Renal pelvis (tissue), 1 donor: ENCODE measurements at regions not wholly inside any gene's neighbourhood (a gene's known extent, or its start where the extent isn't known, plus 50 kb on each side); places are given as distances from the start of the nearest gene placed in this dataset.
A peak's percentile ranks its signal among the peaks of the same experiment; 100 is the strongest.

Source experiments
- DNase-seq: peaks from one replicate; pipeline ENCODE4 v3.0.0-alpha.2; 2013

DNA sequence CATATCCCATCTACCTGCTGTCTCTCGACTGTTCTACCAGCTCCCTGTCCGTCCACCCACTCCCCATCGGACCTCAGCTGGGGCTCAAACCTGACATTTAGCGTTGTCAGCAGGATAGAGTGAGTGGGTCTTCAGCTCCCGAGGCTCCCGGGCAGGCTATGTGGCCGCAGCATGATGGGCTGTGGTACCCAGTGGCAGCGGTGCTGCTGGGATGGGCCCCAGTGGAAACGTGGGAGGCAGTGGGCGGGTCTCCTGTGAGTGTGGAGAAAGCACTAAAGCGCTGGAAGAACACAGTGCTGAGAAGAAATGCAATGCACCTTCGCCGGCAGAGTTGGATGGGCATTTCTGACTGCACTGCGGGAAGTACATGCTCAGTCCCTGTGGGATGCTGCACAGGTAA is 204.8 kb upstream of the SYT4 start:
- DNase-seq: no peak

DNA sequence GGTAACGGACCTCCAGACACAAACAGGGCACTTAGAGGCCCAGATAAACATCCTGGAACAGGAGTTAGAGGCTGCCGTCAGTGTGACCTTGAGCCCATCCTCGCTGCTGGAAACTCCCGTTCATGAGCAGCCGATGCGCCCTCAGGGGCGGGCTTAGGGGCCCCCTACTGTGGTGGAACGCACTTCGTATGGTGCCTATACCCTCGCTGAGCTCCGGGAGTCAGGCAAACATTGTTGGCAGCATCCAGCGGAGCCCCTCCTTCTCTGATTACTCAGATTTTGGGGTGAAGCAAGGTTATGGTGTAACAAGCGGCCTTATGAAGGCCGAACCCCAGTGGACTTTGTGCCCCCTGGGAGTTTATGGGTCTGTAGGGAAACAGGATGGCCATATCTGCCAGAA is 205.3 kb upstream of the SYT4 start:
- no peak for DNase-seq

DNA sequence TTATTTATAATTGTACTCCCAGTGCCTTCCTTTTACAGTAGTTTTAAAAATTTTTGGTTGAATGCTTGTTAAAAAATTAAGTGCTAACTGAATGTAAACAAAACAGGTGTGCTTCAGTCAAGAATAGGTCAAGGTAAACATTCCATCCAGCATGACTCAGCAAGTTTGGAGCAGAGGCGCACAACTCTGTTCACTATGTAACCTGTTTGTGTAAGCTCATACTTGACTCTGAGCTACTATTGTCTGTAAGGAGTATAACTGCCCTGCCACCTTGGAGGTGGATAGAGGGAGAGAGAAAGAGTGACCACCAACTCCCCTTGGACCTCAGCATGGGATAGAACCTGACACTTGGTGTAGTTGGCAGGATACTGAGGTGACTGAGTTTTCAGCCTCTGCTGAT is 207.4 kb upstream of the SYT4 start:
- no peak for DNase-seq

DNA sequence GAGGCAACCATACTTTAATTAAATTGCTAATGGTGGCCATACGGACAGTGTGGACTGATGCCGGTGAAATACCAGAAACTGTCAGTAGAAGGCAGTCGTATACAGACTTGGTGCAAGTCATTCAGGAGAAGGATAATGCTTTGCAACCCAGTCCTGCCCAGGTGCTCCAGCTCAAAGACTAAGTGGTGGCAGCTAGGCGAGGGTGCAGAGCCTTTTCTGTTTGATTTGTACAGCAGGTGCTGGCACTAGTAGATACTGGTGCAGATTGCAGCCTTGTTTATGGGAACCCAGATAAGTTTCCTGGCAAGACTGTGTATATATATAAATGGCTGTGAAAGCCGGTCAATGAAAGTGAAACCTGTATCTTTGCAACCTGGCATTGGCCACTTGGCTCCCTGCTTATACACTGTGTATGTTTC is 208.3 kb upstream of the SYT4 start:
- DNase-seq: no peak

DNA sequence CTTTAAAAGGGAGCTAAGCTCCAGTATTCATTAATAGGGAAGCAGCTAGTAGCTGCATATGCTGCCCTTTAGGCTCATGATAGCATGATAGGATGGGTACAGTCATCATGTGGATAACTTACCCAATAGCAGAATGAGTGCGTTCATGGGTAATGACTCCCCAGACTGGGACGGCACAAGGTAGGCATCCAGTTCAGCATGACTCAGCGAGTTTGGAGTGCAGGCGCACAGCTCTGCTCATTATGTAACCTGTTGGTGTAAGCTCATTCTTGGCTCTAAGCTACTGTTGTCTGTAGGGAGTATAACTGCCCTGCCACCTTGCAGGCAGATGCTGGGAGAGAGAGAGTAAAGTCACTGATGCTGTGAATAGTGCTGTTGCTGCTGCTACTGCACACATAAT is 209.2 kb upstream of the SYT4 start:
- peak; percentile 2 for DNase-seq

DNA sequence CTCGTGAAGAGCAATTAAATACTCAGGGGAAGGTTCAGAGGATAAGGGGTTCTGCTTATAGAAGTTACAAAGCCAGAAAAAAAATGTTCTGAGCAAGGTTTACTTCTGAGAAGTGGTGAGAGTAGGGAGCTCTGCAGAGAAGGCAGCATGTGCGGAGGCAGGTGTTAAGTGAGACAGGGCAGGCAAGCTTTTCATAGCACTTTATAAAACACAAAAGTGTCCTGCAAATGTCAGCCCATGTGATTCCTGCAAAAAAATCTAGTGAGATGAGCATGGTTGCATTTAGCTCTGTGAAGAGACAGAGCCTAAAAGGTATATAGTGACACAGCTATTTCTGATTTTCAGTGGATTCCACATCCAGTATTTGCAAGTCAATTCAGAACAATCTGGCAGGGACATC is 223.8 kb upstream of the SYT4 start:
- no peak for DNase-seq

DNA sequence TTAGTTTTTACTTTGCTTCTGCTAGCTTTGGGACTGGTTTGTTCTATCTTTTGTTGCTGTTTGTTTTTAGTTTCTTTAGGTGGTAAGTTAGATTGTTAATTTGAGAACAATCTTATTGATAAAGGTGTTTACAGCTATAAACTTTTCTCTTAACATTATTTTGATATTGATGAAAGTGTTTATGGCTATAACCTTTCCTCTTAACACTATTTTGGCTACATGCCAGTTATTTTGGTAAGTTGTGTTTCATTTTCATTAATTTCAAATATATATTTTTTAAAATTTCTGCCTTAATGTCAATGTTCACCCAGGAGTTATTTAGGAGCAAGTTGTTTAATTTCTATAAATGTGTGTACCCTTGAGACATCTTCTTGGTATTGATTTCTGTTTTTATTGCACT is 229.6 kb upstream of the SYT4 start:
- DNase-seq: no peak

DNA sequence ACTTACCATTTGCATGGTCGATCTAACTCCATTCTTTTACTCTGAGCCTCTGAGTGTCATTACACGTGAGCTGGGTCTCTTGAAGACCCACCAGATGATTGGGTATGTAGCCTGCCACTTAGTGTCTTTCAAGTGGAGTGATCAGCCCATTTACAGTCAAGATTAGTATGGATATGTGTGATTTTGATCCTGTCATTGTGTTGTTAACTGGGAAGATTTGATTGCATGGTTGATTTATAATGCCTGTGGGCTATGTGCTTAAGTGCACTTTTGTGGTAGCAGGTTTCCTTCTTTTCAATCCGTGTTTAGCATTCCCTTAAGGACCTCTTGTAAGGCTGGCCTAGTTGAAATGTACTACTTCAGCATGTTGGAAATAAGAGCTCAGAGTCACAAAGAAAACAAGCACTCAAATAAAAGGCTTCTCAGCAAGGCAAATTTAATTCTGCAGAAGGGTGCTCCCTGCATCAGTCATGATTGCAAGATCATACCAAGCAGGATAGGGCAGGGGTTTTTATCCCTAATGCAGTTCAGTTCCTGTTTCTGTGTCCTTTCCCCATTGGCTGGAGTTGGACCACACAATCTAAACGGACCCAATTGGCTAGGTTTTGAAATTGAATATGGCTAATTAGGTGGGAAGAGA is 230.7 kb upstream of the SYT4 start:
- DNase-seq: no peak

DNA sequence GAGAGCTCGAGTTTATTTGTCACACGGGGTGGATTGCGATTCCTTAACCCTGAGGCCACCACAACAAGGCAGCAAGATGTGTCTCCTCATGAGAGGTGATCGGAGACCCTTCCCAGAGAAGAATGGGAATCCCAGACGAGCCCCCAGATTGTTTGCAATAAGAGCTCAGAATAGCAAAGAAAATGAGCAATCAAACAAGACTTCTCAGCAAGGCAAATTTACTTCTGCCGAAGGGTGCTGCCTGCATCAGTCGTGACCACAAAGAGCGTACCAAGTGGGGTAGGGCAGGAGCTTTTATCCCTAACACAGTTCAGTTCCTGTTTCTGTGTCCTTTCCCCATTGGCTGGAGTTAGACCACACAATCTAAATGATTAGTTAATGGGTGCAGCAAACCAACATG is 237.5 kb upstream of the SYT4 start:
- no peak for DNase-seq

DNA sequence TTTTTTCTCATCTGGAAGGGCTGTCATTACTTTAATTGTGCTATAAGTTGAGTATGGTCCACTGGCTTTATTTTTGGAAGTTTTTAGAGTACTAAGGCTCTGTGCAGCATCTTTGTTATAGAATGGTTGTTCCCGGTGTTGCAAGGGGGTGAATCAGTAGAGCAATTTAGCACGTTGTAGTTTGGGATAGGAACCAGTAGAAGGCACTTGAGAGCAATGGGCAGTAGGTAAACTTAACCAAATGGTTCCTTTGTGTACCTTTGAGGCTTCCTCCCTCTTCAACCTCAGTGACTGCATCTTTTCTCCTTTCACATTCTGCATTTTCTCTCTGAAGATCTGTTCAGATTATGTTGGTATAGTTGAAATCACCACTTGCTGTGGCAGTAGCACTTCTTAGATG is 238.2 kb upstream of the SYT4 start:
- DNase-seq: no peak

DNA sequence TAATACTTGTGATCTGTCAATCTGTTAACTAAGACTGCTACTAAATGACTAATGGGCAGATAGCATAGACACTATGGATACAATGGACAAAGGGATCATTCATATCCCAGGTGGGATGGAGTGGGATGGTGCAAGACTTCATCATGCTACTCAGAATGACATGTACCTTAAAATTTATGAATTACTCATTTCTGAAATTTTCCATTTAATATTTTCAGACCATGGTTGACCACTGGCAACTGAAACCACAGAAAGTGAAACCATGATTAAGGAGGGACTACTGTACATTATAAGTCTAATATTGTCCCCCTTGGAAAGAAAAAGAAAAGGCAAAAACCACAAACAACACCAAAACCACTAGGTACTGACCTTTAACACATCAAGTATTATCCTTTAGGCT is 247.0 kb upstream of the SYT4 start:
- DNase-seq: no peak

DNA sequence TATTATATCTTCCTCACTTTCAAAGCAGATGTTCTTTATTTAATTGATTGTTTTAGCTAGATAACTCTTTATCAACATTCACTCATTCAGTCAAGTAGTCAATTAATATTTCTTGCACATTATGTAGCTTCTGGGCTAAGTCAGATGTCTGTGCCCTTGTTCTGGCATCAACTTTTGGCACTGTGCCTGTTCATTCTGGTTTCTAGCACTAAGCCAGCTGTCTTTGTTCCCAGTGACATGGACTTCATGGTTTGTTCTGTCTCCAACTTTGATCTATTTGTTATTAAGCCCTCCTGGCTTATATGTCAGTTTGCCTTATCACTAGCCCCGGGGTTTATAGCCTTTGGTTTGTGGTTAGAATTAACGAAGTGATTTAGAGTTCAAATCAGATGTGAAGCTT is 247.9 kb upstream of the SYT4 start:
- no peak for DNase-seq

DNA sequence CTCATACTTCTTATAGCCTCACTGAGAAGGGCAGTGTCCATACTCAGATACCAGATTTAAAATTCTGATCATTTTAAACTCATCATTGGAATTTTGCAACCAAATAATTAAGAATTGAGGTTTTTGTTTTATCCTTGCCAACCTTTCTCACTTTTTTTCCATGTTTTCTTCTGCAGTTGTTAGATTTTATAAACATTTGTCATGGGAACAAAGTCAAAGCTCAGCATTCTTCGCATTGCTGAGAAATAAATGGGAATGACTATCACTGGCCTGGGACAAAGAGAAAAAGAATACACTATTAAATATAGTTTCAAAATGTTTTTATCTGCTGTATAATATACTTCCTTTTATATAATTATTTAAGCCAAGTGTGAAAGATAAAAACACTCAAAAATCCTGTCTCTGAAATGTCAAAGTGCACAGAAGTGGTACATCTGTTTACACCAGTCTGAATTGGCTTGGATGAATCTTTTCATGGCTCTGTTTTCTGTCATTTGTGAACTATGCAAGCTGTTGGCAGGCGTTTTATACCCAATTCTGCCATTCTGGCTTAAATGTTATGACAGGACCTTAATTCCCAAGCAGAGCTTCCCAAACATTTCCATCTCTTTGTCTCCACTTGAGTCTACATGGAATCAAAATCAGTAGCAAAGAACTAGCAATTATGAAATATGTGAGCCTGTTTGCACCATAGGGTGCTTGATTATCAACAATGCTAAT is 249.3 kb upstream of the SYT4 start:
- DNase-seq: no peak

DNA sequence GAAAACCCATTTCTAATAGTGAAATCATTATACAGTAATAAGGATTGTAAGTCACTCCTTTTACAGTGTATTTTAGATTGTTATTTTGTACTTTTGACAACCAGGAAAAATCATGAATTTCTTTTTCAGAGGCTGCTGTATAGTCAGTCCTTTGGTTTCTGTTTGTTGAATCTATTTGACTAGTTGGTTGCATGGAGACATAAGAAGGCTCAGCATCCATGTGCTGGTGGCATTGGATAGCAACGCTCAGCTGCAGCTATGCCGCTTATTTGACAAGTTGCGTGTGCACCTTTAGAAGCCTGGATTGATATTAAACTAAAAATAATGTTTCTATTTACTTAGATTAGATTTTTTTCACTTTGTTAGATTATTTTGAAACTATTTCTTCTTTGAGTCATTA is 254.1 kb upstream of the SYT4 start:
- no peak for DNase-seq

DNA sequence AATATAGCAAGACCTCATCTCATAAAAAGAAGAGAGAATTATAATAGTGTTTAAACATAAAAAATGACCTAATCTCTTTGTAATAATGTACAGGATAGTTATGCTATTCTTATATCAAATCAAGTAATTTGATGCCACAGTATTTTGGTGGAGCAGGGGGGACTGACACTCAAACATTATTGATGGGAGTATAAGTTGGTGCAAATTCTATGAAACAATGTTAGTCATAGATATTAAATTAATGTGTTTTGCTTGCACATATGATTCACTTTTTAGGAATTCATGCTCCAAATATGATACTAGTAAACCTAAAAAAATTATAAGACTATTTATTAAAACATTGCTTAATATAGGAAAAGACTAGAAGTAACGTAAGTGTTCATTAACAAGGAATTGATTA is 256.1 kb upstream of the SYT4 start:
- DNase-seq: no peak

DNA sequence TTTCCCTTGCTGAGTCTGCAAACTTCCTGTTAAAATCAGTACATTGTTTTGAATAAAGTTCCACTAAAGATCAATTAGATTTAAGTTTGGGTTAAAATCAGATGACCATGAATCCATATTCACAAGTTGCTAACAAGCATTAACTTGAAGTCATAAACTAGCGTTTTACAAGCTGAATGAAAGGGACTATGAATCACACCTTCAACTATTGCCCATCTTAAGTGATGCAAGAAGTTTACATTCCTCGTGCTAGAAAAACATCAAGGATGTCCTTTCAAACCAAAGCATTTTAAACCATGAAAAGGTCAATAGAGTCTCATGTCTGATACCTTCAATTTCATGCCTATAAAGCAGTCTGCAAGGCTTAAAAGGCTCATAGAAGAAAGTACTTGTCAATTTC is 257.2 kb upstream of the SYT4 start:
- no peak for DNase-seq

DNA sequence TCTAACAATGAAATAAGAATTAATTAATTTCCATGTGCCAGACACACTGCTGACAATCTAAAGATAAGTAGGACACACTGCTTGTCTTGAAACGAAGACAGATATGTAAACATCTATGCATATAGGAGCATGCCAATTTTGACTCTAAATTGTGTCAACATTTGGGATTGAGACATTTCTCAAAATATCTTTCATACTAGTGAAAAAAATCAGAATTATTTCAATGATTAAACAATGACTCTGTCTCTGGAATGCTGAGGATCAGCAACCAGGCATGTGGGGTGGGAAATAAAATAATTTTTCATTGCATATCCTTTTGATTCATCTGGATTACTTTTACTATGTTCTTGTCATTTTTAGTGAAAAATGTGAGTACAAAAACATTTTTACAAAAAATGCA is 262.6 kb upstream of the SYT4 start:
- DNase-seq: no peak

DNA sequence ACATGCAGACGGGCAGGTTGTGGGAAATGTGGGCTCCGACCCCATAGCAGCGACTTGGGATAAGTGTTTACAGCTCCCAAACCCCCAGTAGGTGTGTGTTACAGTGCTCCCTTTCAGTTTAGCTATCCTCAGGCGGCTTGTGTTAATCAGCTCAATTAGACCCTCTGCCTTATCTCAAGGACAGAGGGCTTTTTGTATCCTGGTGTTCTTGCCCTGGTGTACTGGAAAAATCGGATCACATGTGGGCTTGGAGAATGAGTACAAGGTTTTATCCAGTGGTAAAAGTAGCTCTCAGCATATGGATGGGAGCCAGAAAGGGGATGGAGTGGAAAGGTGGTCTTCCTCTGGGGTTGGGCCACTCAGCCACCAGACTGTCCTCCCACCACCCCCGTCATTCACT is 264.7 kb upstream of the SYT4 start:
- DNase-seq: no peak

DNA sequence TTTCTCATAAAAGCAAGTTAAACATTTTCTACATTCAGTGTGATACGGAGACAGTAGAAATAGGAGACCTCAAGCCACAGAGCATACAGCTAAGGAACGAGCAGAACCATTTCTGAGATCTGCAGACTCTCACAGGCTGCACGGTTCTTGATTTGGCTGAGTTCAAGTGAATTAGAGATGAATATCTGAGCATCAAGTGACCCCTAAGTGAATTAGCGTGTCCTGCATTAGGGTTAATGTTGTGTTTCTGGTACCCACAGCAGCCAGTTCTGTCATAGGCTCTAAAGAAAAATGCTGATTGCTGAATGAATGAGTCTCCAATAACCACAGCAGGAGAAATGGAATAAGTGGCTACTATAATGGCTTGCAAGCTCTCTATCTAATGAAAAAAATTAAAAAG is 265.9 kb upstream of the SYT4 start:
- no peak for DNase-seq

DNA sequence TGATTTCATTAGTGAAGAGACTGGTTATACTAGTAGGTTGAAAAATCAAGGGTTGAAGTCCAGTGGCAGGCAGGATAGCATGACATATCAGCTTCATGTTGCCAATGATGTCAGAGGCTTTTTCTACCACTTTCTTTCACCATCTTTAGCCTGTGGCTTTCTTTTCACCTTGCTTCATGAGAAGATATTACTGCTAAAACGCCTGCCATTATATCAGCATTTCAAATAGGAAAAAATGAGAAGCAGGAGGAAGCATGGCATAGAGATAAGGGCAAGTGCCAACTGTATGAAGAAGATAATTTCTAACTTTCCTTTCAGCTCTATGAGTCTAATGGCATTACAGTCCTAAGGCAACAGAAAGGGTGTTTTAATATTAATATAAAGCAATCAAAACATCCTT is 270.2 kb upstream of the SYT4 start:
- DNase-seq: no peak

DNA sequence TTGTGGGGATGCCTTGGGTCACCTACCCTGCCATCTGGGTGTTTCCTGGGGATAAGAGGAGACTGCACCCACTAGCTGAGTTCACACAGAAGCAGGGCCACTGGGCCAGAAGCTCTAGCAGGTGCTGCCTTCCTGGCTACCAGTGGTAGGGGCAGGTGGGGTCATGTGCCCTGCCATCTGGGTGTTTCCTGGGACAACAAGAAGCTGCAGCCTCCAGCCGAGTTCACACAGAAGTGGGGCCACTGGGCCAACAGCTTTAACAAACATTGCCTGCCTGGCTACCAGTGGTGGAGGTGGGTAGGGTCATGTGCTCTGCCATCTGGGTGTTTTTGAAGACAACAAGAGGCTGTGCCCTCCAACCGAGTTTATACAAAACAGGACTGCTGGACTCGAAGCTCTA is 282.2 kb upstream of the SYT4 start:
- DNase-seq: no peak

DNA sequence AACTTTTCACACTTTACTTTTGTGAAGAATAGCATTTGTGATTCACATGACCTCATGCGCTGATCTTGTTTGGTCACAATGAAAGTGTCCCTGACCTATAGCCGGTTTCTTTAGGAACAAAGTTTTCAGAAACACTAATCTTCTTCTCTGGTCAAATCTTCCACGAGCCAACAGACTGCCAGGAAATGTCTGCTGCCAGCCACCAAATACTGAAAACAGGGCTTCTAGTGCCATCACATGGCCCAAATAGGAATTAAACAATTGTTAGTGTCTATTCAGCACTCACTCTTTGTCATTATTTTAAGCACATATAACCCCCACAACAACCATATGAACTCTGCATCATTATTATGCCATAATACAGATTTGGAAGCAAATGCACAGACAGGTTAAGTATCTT is 286.5 kb upstream of the SYT4 start:
- DNase-seq: peak; percentile 31

DNA sequence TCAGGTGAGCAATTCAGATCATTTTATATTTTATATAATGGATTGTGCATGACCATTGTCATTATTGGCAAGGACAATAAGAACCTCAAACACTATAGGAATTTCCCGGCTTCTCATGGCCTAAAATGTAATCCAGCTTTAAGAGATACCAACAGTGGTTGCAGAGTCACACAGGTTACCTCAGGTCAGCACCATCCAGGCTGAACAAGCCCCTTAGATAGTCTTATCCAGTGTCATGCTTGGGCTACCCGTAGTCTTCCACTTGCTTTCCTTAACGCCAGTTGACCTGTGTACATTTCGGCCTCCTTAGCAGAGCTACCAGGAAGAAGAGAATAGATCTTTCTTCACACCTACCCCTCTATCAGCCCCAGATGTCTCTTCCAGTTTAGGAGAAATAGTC is 293.3 kb upstream of the SYT4 start:
- no peak for DNase-seq

DNA sequence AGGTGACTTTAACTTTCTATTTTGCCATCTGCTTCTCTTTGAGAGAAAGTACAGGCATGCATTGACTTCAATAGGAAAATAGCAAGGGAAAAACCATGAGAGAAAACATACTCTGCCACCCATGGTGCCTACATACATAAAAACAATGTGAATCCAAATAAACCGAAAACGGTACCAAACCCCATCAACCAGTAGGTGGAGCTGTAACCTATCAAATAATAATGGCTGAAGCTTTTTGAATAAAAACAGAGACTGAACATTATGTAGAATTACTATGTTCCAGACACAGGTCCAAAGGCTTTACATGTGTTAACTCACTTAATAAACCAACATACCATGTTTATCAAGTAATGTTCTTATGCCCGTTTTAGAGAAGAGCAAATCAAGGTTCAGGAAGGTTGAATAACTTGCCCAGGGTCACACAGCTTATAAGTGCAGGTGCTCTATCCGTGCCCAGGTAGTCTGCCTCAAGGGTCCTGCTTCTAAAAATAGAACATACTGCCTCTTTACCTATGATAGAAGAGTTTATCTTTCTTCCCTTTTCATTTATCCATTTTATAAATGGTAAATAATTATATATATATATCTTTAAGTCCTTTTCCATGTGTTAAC is 293.9 kb upstream of the SYT4 start:
- DNase-seq: peak; percentile 57
